A673 (cell line): ENCODE measurements at regions not wholly inside any gene's neighbourhood (a gene's known extent, or its start where the extent isn't known, plus 50 kb on each side); places are given as distances from the start of the nearest gene placed in this dataset.

ENCODE experiments used
- EZH2 ChIP-seq: fragments of 200-600 bp; sonication (generic); IDR thresholded peaks from 2 replicates; pipeline ENCODE4 v1.6.1; 2017; ENCODE audit warnings: borderline replicate concordance, low read depth, mild to moderate bottlenecking, mixed read lengths, antibody characterized with exemption, low read length; ENCODE audit not compliant: poor library complexity, severe bottlenecking
- TF ChIP-seq, protein P1 (sequence below): fragments of 300-800, 200-600 bp; sonication (generic); conservative IDR thresholded peaks from 2 replicates; pipeline ENCODE4 v1.5.1; 2017; ENCODE audit warnings: low read depth, mild to moderate bottlenecking, antibody characterized with exemption, low read length, moderate library complexity, mixed read lengths

DNA sequence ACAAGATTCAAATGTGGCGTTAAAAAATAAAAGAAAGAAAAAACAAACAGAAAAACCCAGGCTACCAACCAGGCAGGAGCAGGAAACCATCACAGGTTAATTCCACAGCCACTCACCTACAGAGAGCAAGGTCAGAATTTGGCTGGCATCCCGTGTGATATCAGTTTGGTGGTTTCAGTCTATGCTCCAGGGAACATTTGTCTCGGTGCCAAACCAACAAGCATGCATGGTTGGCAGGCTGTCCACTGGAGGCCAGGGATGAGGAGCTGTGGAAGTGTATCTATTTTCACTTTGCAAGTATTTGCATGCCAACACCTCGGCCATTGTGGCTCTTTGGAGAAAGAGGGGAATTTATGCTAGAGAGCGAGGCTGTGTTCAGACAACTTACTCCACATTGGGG lies 53.1 kb upstream of the PROX1 start:
- TF ChIP-seq, protein P1, sequence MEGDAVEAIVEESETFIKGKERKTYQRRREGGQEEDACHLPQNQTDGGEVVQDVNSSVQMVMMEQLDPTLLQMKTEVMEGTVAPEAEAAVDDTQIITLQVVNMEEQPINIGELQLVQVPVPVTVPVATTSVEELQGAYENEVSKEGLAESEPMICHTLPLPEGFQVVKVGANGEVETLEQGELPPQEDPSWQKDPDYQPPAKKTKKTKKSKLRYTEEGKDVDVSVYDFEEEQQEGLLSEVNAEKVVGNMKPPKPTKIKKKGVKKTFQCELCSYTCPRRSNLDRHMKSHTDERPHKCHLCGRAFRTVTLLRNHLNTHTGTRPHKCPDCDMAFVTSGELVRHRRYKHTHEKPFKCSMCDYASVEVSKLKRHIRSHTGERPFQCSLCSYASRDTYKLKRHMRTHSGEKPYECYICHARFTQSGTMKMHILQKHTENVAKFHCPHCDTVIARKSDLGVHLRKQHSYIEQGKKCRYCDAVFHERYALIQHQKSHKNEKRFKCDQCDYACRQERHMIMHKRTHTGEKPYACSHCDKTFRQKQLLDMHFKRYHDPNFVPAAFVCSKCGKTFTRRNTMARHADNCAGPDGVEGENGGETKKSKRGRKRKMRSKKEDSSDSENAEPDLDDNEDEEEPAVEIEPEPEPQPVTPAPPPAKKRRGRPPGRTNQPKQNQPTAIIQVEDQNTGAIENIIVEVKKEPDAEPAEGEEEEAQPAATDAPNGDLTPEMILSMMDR: no peak
- TF ChIP-seq EZH2: no peak
